SW480 (cell line): ENCODE measurements at regions not wholly inside any gene's neighbourhood (a gene's known extent, or its start where the extent isn't known, plus 50 kb on each side); places are given as distances from the start of the nearest gene placed in this dataset.

Source experiments
- DNase-seq: peaks from one replicate; pipeline ENCODE4 v3.0.0-alpha.2; 2016; ENCODE audit warnings: low spot score

DNA sequence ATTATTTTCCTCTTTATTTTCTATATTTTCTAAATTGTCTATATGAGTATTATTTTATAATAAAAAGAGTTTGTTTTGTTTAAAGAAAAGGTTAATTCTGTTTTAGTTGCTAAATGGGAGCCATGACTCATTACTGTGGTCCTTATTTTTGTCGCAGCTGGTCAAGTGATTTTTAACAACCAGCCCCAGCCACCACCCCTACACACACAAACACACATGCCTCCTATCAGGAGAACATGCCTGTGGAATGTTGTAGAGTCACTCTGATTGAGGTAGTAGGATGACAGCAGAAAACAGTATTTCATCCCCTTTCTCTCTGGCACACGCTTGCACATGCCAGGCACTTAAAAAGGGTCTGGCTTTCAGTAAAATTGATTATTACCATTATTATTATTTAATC is 68.6 kb upstream of the GDF10 start:
- DNase-seq, result no peak

DNA sequence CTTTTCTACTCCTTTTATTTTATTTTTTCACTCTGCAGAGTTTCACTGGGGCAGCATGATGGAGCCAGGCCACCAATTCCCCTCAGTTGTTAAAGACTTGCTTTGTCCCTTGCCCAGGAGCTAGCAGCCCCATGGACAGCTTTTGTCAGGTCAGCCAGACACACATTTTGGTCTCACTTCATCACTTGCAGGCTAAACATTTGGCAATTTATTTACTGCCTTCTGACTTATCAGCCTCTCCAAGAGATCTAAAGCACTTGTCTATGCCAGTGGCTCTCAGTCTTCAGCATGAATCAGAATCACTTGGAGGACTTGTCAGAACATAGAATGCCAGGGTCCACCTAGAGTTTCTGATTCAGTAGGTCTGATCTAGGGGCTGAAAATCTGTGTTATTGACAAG is 66.4 kb upstream of the GDF10 start:
- DNase-seq, result no peak

DNA sequence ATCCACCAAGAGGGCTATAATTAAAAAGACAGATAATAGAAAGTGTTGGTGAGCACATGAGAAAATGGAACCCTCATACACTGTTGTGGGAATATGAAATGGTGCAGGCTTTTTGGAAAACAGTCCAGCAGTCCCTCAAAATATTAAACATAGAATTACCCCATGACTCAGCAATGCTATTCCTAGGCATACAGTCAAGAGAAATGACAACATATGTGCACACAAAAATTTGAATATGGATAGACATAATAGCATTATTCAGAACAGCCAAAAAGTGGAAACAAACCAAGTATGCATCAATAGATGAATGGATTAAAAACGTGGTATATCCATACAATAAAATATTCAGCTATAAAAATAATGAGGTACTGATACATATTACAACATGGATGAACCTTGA is 64.5 kb upstream of the GDF10 start:
- DNase-seq, result no peak

DNA sequence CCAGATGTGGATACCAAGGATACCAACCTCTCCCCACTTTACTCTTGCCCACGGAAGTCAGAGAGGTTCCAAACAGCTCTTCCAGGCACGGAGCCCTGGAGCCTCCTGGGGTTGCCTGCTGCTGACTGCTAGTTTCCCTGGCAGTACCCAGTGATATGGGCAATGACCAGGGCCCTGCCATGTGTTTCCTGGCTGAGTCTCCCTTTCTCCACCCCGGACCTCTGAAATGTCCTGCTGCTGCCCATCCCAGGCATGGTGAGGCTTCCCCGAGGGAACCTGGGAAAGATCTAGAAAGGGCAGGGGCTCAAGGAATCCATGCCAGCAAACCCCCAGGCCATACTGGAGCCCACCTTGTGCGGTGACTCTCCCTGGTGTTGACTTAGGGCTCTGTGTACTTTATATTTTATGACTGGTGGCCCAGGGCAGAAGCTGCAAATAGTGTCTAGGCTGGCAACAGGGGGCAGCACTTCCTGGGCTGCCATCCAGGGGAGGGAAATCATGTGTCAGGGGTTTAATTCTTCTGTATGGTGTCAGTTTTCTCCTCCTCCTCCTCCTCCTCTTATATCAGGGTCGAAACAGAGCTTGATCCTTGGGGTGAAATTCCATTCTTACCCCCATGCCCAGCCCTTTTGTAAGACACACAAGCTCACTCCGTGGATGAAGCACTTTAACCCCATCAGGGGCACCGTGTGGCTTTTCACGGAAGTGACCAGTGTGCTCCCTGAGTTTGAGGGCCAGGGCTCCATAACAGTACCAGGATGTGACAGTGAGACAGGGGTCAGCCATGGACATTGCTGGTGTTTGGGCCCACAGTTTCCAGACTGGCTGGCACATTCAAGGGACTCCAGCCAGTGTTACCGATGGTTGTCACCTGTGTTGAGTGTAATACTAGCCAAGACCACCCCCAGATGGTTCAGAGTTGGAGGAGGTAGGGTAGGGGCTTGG is 62.4 kb upstream of the GDF10 start:
- DNase-seq, result no peak

DNA sequence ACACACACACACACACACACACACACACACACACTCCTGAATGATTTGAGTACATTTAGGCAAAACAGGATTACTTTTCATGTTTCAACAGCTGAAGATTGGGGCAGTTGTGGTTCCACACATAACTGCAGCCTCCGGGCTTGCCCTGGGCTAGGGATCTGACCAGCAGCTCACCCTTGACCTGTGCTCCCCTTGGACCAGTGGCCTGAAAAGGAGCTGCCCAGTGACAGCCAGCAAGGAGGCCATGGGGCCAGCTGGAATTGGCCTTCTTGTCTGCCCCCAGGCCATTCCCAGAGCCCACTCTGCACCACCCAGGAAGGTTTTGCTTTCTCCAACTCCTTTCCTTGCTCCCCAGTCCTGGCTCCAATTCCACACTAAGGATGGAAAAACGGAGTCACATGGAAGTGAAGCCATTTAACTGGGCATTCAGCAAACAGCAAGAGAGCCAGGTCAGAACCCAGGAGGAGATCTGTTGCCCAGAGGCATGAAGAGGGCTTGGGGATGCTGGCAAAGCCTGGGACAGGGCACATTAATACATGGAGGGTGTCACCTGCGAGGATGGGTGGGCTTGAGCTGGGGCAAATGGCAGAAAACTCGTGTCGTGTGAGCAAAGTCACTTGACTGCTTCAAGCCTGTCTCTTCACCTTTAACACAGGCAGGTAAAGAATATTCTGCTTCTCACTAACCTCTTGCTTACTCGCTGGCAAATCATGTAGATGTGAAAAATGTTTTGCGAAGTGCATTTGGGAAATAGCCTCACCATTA is 61.5 kb upstream of the GDF10 start:
- DNase-seq, result no peak

DNA sequence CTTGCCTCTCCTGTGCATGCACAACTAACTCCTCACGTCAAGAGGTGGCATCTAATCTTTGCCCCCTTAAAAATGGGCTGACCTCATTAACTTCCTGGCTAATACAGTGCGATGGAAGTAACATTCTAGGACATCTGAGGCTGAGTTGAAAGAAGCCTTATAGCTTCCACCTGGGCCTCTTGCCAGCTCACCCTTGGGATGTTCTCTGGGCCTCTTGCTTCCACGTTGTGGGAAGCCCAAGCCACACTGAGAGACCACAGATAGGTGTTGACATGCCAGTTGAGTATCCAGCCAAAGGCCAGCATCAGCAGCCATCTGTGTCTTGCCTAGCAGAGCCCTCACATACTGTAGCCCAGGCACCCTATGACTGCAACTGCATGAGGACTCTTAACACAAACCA is 60.8 kb upstream of the GDF10 start:
- no peak for DNase-seq

DNA sequence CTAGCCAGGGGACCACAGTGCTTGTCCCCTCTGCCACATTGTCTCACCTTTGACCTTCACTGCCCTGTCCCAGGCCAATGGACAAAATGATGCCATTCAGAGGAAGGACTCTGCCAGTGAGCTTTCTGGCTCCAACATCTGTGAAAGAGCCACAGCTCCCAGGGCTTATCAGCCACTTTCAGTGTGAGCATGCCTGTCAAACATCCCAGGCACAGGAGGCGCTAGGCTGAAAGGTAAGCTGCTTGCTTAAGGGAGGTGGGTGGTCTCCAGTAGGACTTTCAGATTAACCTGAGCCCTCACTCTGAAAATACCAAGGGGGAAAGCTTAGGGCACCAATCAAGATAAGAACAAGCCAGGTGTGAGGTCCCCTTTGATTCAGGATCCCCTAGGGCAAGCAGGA is 59.8 kb upstream of the GDF10 start:
- no peak for DNase-seq

DNA sequence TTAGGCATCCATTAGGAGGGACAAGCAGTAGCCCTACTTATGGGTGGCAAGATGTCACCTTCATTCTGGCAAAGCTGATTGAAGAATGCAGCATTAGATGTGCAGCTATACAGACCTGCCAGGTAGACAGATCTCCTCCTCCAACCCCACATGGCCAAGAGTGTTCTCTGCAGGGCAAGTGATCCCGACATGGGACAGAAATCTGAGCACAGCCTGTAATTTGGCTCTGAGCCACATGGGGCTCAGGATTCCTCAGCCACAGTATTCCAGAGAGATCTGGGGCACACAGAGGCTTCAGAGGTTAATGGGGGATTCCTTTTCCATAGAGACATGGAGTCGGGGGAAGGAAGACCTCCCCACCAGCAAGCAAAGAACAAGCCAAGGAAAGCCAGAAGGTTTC is 58.7 kb upstream of the GDF10 start:
- no peak for DNase-seq

DNA sequence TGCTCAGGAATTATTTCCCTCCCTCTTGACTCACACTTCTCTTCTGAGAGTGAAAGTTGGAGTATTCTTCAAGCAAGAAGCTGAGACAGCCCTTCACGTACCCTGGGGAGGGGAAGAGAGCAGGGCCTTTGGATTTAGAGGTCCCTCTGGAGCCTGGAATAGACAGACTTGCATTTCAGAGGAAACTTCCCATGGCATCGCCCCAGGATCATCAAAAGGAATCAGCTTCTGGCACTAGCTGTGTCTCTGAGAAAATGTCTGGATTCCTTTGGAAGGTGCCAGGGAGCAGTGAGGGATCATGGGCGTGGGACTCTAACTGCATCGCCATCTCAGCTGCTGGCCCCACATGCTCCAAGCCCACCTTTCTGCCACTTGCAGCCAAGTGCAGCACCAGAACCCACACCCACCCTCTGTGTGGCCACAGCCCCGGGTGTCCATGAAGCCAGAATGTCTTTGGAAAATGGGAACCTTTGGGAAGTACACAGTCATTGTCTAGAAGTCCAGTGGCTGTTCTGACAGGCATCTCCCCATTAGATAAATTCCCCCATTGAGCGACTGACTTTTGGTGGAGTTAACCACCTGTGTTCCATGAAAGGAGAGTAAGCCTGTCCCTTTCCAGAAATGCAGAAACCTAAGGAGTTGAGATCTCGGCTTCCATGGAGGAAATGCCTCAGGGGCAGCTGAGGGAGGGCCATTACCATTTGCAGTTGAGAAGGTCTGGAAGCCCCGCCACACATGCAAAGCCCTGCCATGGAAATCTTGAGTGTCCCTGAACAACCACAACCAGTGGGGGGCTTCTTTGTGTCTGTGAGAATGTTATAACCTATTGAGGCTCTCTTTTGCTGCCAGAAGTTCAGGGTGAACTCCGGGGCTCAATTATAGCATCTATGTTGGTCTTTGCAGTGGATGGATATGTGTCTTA is 57.8 kb upstream of the GDF10 start:
- no peak for DNase-seq

DNA sequence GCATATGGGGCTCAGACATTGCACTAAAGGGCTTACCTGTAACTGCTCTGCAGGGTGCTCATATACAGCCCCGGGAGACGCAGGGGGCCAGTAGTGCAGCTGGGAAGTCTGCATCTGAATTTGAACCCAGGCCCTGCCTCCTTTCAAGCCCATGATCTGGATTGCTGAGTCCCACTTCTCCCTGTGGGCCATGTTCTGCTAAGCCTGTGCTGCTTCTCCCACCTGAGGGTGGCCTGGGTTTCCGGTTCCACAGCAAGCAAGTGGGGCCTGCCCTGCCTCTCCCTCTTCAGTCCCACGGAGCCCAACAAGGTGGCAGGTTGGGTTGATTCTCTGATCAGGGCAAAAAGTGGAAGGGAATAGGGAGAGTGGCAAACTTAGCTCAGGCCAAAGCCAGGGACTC is 56.6 kb upstream of the GDF10 start:
- no peak for DNase-seq

DNA sequence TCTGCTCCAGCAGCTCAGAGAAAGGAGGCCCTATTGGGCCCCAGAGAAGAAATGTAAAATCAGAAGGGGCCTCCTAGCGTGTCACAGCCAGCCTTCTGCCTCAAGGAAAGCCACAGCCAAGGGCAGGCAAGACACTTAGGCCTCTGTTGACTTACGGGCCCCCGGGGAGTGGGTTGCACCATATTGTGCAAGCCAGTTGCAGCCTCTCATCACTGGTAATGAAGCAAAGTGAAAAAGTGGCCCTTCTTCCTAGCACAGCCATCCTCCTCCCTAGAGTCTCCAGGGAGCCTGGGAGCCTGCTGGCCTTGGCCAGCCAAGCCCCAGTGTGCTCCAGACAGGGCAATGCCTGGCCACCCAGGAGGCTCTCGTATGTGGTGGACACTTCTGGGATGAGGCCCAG is 56.2 kb upstream of the GDF10 start:
- no peak for DNase-seq

DNA sequence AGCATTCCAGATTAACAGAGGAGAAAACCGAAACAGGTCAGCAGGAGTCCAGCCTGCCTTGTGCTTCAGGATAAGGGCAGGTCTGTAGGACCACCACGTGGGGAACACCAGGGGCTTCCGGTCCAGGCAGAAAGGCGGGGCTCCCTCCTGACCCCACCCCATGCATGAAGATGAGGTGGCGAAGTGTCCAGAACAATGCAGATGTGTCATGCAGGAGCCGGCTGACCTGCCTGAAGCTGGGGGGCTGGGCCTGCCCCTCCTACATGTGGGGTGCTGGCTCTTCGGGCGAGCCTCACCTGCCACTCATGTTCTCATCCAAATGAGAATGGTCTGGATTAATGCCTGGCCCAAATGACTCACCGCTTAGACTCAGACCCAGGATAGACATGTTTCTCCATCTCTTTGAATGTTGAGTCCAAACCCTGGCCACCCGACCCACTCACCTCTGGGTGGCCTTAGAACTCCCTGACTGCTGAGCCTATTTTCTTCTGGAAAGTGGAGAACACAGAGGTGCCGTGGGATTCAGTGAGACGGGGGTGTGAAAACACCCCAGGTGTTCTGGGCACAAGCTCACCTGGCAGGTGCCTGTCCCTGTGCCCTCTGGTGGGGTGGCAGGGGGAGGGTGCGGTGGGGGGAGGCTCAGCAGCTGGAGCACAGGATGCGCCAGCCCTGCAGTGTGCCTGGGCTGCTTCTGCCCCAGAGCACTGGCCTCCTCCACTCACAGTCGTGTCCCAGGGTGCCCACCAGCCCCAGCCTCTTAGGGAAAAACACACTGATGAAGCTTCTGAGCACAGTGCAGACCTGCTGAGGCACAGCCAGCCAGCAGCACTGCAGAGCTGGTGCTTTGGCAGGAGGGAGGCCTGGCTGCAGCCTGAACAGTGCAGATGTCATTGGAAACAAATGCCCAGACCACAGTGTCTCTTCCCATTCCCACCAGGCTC is 55.2 kb upstream of the GDF10 start:
- DNase-seq, result no peak

DNA sequence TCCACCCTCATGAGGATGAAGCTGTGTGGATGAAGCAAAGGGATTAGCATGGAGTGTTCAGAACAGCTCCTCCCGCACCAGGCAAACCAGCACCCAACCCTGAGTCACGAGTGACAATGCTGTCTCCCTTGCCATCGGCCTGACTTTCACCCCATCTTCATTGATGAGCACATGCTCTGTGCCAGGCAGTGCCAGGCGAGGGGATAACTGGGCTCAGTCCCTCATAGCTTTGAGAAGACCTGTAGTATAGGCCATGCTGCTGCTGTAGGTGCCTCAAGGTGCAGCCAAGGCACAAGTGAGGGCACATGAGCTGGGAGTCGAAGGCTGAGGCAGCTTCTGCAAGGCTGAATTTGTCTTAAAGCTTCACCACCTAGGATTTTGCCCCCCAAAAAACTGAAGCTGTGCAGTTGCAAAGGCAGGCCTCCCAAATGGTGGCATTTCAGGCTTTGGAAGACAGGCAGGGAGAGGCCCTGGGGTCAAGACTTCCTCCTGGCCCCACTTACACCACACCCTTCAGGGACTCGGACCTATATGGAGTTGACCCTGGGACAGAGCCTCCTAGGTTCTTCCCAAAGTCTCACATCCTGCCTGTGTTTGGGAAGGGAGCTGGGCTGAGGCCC is 54.2 kb upstream of the GDF10 start:
- DNase-seq, result no peak

DNA sequence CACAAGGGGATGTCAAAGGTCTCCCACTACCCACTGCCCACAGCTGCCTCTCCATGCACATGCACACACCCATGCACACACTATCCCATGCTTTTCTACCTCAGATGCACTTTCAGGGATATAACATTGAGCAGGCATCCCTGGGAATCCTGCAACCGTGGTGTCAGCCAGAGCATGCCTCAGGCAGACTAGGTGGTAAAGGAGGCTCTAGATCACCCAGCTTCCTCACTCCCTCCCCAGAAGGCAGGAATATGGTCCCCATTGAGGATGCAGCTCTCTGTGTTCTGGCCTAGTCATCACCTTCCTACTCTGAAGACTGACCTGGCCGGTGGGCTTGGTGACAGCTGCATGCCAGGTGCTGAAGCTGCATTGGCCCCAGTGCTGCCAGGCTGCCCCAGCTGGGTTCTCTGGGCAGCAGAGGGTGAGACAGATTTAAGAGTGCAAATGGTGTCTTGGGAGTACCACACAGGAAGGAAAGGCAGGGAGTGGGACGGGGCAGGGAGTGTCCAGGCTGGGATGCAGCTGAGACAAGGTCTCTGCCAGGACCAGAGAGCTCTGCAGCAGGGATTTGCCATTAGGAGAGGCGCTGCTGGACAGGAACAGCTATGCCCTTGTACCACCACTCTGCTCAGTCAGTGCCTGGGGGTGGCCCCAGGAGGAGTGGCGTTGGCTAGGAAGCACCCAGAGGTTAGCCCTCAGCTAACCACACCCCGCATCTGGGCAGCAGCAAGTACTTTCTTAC is 53.4 kb upstream of the GDF10 start:
- DNase-seq, result no peak

DNA sequence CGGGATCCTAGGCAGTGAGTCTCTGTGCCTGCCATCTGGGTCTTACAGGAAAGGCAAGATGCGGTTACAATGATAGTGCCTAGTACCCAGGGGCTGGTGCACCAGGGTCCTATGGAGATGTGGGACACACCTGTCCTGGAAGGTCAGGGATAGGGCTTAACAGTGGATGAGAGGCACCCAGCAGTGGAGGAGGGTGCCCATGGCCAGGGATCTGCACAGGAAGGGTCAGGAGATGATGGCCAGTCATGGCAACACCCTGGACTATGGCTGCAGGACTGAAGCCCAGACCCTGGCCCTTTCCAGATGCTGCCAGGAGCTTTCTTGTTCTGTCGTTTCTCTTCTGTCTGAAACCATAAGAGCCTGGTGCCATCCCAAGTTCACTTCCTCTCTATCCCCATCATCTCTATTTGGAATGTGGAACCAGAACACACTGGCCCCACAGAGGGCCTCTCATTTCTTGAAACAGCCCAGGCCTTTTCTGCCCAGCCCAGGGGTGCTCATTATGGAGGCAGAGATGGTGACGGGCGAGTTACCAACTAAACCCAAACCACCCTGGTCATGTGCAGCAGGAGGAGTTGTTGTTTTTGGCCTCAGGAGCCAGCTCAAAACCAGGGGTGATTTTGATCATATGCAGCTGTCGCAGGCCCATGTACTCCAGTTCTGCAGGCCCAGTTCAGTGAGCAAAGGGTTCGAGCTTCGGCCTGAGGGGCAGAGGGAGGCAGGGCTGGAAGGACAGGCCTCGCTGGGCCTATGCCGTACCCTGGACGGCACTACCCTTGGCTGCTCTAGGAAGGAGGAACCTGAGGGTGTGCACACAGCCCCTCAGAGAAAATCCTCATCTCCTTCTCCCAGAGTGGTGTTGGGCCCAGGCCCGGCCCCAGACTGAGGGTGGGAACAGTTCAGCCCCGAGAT is 52.6 kb upstream of the GDF10 start:
- DNase-seq, result no peak

DNA sequence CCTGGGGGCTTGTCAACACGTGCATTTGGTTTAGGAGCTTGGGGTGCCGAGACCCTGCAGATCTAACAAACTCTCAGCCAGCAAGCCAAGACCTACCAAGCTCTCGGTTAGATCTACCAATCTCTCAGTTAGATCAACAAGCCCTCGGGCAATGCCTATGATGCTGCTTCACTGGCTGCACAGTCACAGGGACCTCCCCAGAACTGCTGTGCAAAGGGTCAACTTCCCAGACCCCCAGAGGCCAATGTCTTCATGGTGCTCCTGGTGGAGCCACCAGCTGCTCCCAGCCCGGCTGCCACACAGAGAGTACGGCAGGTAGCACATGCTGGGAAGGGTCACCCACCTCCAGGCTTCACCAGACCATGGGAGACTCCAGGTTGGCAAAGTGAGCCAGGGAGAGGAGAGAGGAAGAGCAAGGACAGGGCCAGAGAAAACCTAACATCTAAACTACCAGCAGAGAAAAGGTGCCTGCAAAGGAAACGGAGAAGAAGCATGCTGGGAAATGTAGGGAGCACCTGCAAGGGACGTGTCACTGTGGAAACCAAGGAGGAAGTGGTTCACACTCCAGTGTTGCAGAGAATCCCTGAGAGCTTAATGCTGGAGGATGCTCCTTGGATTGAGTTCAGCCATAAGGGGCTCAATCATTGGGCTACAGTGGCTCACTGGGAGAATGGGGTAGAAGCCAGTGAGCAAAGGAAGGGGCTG is 51.5 kb upstream of the GDF10 start:
- no peak for DNase-seq

DNA sequence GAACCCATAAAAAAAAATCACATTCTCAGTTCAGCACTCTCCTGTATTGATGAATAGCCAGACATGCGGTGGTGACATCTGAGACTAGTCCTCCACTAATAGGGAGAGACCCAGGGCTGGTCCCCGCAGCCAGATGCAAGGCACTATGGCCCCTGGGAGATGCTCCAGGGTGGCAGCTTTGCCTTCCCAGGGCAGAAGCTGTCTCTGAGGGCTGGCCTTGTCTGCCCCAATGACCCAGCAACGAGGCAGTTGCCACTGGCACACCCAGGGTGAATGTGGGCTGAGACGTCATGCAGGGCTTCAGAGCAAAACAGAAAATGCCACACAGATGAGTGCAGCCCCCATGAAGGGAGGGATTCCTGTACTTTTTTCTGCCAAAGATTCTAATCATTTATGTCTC is 50.1 kb upstream of the GDF10 start:
- no peak for DNase-seq
